ENCODE measurements at regions not wholly inside any gene's neighbourhood (a gene's known extent, or its start where the extent isn't known, plus 50 kb on each side); places are given as distances from the start of the nearest gene placed in this dataset.

DNA sequence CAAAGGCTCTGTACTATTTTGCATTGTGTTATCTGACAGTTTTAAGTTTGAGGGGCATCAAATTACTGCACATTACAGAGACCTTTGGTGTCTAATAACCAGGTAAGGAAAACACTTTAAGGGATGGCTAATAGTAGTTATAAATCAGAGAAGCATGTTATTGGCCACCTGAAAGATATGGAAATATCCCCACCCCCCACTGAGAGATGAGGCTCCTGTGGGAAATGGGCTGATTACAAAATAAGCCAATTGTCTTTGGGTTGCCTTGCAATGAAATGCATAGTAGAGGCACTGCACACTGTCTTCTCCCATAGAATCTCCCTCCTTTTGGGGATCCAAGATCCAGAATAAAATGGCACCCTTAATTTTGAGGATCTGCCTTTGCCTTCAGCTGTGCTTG lies 91.0 kb downstream of the IGLL5 start:
- H3K4me3 ChIP-seq (ENCODE audit: low read depth, low read length): no peak overlapping the region
- TF ChIP-seq POLR2A (IDR thresholded peaks at IDR 0.05; ENCODE audit: extremely low read depth, insufficient read length): no peak
- no peak for DNase-seq (ENCODE audit: low read depth)

GRCh38 chr22:22979121-22979724 lies 91.1 kb upstream of the GNAZ start:
- H3K4me3 ChIP-seq (ENCODE audit: low read depth, low read length): no peak overlapping the region
- DNase-seq (ENCODE audit: low read depth): no peak
- TF ChIP-seq CTCF (IDR thresholded peaks at IDR 0.05; ENCODE audit: low read depth, low read length): no peak
- no peak for TF ChIP-seq MYC (IDR thresholded peaks at IDR 0.05; ENCODE audit: low read depth, low read length)
- no peak for TF ChIP-seq POLR2A (IDR thresholded peaks at IDR 0.05; ENCODE audit: extremely low read depth, insufficient read length)
- TF ChIP-seq, protein P1, sequence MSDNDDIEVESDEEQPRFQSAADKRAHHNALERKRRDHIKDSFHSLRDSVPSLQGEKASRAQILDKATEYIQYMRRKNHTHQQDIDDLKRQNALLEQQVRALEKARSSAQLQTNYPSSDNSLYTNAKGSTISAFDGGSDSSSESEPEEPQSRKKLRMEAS (IDR thresholded peaks at IDR 0.05; ENCODE audit: low read depth, low read length): no peak

DNA sequence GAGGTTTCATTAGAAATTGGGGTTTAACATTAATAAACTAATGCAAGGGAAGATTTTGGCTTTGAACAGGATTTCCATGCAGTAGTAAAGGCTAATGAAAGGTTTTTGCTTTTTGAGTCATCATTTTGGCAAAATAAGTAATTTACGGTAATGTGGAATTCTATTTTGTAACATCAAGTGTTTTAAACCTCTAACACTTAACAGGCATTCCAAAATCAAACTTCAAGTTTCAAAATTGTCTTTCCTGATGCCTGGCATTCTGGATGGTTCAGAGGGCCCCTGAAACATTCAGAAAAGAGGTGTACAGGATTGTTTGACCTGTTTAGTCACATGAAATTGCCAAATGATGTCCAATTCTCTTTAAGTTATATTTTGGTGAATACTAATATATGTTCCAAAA lies 90.4 kb upstream of the GNAZ start:
- DNase-seq (ENCODE audit: low read depth): no peak
- no peak overlapping the region for H3K4me3 ChIP-seq (ENCODE audit: low read depth, low read length)
- TF ChIP-seq CTCF (IDR thresholded peaks at IDR 0.05; ENCODE audit: low read depth, low read length) (no peak), POLR2A (IDR thresholded peaks at IDR 0.05; ENCODE audit: extremely low read depth, insufficient read length) (no peak), MYC (IDR thresholded peaks at IDR 0.05; ENCODE audit: low read depth, low read length) (no peak)
- TF ChIP-seq, protein P1 (IDR thresholded peaks at IDR 0.05; ENCODE audit: low read depth, low read length): no peak

DNA sequence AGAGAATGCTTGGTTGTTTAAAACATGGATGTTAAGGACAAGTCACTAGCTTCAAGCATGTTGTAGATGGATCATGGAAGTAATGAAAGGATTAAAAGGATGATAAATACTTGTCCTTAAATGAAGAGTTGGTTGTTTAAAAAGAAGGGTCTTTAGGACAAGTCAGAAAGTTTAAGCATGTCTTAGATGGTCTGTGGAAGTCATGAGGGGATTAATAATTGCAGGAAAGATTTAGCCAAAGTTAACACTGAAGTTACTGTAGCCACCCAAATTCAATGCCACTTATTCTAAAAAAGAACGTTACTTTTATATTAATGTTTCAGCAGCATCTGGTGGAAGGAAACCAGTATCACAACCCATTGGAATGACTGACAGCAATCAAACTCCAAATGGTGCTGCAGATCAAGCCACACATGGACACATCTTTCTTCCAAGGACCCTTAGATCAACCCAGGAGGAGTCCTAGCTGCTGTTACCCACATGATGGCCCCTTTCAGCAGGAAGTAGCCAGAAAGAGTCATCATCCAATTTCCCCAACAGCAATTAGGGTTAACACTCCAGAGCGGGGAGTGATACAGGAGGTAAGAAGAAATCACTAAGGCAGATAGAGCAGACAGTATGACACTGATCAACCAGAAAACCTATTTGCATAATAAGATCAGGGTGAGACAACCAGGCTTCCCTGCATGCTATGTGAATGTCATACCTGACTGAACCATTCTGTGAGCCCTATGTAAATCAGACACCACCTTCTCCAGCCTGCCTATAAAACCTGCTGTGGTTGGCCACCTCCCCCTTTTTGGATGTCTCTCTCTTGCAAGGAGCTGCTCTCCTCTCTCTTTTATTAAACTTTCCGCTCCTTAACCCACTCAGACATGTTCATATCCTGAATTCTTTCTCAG lies 88.4 kb upstream of the GNAZ start:
- TF ChIP-seq MYC (IDR thresholded peaks at IDR 0.05; ENCODE audit: low read depth, low read length) (no peak), POLR2A (IDR thresholded peaks at IDR 0.05; ENCODE audit: extremely low read depth, insufficient read length) (no peak), CTCF (IDR thresholded peaks at IDR 0.05; ENCODE audit: low read depth, low read length) (no peak)
- TF ChIP-seq, protein P1 (IDR thresholded peaks at IDR 0.05; ENCODE audit: low read depth, low read length): no peak
- no peak overlapping the region for H3K4me3 ChIP-seq (ENCODE audit: low read depth, low read length)
- DNase-seq (ENCODE audit: low read depth): no peak

GRCh38 chr22:22982616-22983015 lies 87.7 kb upstream of the GNAZ start:
- H3K4me3 ChIP-seq (ENCODE audit: low read depth, low read length): no peak overlapping the region
- DNase-seq (ENCODE audit: low read depth): no peak

More at GRCh38 chr22:22982616-22983015, 87.7 kb upstream of the GNAZ start:
- TF ChIP-seq POLR2A (IDR thresholded peaks at IDR 0.05; ENCODE audit: extremely low read depth, insufficient read length): no peak
- TF ChIP-seq, protein P1 (IDR thresholded peaks at IDR 0.05; ENCODE audit: low read depth, low read length): no peak
- TF ChIP-seq MYC (IDR thresholded peaks at IDR 0.05; ENCODE audit: low read depth, low read length): no peak
- TF ChIP-seq CTCF (IDR thresholded peaks at IDR 0.05; ENCODE audit: low read depth, low read length): no peak
